EL (cell line): ENCODE measurements at regions not wholly inside any gene's neighbourhood (a gene's known extent, or its start where the extent isn't known, plus 50 kb on each side); places are given as distances from the start of the nearest gene placed in this dataset.

Experiments used
- DNase-seq: peaks from one replicate; pipeline ENCODE4 v3.0.0-alpha.2; 2016

DNA sequence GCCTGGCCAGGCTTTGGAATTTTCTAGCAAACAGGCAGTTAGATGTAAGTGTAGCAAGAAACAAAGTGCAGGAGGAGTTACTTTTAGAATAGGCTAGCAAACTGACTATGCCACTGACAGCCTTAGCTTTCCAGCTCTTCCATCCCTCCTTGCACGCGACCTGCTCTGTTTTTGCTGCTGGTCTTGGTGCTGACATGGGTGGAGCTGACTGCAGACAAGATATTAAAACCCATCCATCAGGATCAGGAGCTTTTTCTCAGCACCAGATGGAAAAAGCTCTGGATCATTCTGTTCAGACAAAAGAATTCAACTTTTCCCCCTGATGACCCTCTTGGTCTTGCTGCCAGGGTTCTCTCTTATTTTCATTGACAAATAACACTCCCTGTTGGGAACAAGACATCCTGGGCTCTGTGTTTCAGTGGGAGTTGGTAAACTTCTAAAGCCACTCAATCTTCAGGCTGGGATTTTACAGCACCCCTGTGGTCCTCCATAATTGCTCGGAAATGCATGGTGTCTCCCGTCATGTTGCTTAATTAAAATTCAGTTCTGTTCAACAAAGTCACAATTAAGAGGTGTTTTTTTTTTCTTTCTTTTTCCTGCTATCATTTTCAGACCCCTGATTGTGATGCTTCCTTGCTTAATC is 240.0 kb upstream of the LARGE1 start:
- DNase-seq, result no peak

DNA sequence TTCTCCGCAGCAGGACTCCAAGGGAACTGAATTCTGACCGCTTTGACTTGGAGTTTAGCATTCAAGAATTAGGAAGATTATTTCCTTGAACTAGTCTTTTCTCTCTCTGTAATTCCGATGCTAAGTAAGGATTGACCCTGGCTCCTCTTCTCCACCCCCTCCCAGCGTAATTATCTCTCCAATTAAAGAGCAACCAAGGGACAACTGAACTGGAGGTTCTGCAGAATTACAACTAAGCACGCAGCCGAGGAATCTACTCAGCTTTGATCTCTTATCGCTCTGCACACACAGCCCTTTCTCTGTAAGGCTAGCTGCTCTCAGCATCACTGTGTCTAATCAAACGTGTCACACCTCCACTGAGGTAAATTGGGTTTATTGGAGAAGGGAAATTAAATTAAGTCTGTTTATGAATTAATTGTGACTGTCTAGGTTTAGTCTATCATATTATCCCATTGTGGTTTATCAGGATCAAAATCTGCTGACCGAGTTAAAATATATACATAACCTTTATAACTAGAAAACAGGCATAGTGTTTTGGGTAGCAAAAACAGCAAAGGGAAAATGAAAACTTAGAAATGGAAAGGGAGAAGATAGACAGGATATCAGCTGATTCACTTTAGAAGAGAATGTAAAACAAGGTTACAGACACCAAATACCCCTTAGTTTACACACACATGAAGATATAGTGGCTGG is 241.3 kb upstream of the LARGE1 start:
- DNase-seq, result no peak

DNA sequence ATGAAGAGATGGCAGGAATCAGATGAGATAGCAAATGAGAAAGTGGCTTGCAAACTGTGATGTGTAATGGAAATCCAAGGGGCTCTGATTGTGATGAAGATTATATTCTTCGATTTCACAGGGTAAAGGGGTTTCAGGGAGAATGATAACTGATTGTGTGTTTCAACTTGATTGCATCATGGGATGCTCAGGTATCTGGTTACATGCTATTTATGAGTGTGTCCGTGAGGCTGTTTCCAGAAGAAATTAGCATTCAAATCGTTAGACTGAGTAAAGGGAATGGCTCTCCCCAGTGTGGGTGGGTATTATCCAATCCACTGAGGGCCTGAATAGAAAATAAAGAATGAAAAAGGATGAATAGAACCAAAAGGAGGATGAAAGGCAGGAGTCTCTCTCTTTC is 278.7 kb upstream of the LARGE1 start:
- DNase-seq, result no peak

DNA sequence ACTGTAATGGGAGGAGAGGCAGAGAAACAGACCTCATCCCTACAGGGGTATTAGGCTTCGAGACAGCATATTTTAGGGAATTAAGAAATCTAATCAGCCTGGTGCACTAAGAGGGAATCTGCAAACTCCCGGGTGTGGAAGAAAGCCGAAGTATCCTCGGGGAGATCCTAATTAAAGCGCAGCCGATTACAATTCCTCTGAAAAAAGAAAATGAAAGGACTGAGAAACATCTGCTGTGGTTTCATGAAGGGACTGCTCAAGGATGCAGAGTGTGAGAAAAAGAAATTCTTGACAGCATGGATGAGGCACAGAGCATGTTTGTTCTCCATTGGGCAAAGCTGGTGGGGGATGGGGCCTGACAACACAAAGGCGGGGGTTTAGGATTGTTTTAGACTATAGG is 290.0 kb upstream of the LARGE1 start:
- DNase-seq, result no peak

DNA sequence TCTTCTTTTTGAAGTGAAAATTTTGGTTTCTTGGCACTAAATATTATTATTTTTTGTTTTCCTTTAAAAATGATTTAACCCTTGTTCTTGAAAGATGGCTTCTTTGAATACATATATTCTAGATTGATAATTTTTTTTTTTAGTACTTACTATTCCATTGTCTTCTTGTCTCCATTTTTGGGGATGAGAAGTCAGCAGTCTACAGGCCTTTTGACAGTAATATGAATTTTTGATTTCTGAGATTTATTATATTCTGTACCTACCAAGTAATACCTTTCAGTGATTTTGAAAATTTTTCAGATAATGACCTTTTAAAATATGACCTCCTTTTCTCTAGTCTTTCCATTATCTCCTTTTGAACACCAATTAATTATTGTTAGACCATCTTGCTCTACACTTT is 294.1 kb upstream of the LARGE1 start:
- no peak for DNase-seq

DNA sequence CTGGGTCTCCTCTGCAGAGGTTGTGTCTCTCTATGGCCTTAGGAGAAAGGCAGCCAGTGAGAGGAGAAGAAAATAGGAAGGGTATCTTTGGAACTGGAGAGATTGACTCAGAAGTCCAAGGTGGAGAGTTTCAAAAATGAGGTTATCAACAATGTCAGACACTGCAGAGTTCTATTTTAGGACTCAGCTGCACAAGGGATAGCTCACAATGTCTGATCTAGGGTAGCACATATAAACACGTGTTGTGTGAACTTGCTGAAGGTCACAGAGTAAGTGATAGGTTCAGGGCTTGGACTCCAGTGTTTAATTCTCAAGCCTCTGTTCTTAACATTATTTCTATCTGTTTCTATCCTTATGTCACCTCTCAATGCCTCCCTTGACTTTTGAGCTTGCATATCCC is 305.0 kb upstream of the LARGE1 start:
- no peak for DNase-seq

DNA sequence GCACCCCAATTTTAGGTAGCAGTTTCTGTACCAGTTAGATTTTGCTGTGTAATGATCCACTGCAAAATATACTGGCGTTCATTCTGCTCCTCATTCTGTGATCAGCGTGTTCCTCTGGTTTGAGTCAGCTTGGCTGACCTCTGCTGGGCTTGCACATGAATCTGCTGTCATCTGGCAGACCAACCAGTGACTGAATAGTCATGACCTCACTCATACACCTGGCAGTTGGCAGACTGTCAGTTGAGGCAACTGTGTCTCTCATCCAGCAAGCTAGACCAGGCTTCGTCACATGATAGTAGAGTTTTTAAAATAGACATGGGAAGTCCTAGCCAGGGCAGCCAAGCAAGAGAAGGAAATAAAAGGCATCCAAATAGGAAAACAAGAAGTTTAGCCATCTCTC is 316.3 kb upstream of the LARGE1 start:
- DNase-seq, result no peak

DNA sequence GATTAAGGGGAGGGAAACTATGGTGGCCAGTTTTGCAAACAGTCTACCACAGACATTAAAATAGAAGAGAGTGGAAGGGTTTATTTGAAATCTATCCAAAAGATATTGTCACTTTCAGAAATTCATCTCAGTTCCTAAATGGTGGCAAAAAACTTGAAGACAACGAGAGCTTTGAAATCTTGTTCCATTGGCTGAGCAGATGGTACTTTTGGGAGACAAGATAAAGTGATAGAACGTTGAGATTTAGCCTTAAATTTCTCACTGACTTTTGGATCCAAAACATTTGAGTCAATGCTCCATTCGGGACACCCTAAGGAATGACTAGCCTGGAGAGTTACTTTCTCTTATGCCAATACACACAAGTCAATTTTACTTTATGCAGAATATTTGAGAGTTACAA is 319.1 kb upstream of the LARGE1 start:
- no peak for DNase-seq

DNA sequence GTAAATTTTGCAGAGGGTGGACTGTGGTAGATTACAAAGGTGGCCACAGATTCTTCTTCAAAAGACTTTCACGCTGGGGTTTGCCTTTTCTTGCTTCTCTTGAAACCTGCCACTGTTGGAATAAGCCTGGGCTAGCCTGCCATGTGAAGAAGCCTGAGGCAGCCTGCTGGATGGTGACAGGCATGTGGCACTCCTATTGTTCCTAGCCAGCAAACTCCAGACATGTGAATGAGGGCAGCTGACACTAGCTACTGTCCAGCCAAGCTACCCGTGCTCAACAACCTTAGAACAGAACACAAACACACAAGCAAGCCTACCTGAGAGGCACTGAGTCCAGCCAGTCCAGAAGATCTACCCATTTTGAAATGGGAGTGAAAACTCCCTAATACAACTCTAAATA is 322.7 kb upstream of the LARGE1 start:
- no peak for DNase-seq

DNA sequence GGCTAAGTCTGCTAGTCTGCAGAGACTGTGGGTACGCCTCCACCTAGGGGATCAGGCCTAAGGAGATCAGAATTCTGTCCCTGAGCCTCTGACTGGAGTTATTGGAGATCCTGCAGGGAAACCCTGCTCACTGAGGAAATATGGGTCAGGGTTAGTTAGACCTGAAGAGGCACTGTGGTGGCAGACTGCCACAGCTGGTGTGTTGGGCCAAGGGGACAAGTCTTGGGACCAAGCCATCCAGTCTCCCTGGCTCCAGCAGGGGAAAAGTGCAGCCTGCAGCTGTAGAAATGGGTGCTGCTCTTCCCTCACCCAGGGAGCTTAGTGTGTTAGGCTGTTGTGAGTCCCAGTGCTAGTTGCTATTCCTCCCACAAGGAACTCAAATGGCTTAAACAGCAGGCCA is 334.8 kb upstream of the LARGE1 start:
- no peak for DNase-seq

DNA sequence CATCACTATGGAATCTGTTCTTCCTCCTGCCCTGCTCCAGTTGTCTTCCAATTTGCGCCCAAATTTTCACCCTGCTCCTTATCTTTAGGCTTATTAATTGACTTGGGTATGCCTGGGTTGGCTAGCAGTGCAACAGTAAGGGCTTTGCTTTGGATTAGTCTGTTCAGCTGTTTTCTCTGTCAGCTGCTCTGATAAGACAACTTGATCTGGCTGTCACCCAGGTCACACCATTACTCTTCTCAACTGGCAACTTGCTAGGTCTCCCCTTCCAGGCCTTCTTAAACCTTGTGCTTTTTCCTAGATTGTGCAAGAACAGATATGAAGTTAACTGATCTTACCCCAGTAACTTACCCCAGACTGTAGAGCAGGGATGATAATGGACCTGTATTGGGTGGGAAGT is 357.8 kb upstream of the LARGE1 start:
- no peak for DNase-seq

DNA sequence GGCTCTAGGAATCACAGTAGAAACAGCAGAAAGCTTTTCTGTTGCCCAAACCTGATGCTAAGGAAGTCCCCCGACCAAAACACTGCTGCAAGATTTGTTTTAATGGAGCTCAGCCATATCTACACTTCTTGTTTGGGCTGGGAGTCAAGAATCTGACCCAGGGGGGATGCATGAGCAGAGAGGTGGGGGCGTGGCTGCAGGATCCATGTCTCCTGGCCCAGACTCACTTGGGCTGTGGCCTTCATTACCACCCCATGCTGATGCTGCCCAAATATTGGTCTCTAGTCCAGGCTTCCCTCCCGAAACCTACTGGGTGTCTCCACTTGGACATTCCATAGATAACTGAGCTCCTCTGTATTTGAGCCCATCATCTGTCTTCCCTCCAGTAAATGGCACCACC is 361.5 kb upstream of the LARGE1 start:
- no peak for DNase-seq

DNA sequence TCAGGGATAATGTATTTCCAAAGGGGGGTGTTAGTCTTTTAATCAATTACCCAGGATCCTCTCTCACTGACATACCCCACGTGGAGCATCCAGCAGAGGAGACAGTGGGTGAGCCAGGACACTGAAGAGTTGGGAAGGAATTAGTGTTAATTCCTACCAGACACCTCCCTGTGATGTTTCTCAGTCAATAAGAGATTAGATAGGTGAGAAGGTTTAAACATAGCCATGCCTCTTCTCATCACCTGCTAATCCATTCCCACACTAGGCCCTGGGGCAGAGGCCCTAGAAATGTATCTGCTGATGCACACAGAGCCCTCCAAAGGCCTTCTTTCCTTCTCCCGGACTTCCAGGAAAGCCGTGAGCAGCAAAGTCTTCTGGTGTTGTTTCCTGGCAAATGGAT is 363.6 kb upstream of the LARGE1 start:
- DNase-seq, result no peak

DNA sequence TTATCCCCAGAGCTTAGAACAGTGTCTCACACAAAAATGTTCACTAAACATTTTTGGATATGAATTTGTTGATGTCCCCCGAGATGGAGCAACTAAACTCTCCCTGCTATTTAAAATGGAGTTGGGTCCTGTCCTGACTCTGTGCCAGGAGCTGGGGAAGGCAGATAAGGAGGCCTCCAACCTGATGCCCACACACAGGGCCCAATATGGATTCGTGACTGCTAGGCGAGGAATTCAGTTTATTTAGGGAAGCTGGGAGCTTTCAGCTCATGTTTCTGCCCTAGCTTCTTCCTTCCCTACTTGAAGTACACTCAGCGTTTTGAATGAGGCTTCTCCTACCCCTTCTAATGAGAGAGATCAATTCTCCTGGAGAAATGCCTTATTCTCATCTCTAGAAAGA is 373.0 kb upstream of the LARGE1 start:
- DNase-seq, result no peak

DNA sequence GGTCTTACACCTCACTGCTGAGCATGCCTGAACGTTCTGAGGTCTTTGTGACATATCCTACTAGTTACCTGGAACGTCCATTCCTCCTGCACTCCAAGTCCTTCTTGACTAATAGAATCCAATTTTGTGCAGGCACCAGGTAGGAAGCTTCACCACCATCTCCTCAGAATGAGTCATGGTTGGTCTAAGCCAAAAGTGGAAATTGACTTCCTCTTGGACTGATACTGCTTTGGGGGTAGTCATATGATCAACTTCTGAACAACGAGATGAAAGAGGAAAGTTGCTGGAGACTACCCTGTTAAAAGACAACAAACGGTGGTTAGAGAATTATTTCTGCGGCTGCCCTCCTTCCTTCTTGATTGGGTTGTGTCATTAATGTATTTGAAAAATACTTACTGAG is 374.2 kb upstream of the LARGE1 start:
- no peak for DNase-seq

DNA sequence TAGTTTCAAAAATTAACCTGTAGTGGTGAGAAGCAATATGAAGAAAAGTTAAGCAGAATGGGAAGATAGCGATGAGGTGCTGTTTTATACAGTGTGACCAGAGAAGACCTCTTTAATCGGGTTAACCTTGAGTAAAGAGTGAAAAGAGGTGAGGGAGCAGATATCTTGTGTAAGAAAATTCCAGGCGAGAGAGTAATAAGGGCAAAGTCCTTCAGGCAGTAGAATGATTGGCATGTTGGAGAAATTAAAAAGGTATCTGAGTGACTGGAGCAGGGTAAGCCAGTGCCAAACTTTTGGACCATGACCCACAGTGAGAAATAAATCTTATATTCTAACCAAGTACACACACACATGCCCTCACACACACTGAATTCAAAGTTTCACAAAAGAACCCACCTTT is 374.7 kb upstream of the LARGE1 start:
- no peak for DNase-seq

DNA sequence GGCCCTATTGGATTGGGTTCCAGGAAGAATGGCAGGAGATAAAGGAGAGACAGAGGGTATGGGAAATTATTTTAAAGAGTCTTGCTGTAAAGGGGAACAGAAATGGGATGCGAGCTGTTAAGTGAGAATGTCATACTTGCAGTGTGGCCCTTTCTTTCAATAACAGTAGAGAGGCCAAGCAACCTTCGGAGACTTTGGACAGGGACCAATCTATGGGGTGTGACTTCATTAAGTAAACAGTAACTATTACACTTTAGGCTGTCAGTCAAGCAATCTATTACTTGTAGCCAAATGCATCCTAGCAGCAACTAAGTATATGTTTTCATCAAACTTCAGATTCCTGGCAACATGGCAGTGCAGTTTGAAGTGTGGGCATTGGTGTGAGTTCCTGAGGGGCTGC is 376.2 kb upstream of the LARGE1 start:
- no peak for DNase-seq

DNA sequence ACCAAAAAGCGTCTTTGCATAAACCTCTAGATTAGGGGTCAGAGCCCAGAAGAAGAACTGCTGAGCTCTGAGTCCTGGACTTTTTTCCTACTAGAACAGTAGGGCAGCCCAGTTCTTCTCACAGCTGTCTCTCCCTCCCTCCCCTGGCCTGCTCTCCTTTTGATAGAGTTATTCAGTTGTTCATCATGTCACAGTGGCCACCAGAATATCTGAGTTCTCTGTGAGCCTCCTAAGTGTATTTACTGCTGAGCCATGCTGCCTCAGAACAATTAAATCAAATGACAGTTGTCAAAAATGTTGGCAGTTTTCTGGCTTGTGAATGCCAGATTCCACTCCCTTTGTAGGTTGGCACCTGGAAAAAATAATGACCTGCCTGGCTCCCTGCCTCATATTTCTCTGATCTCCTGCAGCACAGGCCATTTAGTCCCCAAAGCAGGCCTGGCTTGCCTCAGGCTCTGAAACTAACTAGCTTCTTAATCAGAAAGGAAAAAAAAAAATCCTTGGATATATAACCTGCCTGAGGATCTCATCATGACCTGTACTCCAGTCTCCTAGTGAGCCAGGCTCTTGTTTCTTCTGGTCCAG is 377.4 kb upstream of the LARGE1 start:
- no peak for DNase-seq

DNA sequence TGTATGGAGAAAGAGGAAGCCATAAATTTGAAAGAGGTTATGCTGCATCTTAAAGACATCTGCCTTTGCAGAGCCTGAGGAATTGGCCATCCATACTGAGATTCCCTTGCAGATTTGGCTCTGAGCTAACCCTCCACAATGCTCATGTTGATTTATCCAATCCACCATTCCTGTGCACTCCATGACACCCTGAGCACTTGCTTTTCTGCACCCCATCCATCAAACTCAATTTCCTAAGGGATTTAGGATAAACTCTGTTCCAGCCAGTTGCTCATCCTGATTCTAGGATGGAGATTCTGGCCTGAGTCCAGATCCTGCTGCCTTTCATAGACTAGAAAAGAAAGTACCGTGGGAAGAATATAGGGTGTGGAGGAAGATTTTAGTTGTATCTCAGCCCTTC is 379.2 kb upstream of the LARGE1 start:
- DNase-seq, result no peak

DNA sequence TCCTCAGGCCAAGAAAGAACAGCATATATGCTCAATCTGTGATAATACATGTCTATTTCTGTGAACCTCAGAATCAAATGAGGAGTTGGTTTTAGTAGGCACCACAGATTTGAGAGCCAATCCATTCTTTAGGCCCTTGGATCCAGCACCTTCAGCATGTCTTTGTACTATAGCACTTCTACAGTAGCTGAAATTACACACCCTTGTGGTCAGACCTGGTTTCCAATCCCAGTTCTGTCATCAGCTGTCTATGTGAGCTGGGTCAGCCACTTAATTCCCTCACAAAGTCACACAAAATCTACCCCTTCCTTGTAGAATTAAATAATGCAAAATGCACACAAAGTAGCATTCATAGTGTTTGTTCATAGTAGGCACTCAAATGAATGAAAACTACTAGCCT is 381.3 kb upstream of the LARGE1 start:
- DNase-seq, result no peak

DNA sequence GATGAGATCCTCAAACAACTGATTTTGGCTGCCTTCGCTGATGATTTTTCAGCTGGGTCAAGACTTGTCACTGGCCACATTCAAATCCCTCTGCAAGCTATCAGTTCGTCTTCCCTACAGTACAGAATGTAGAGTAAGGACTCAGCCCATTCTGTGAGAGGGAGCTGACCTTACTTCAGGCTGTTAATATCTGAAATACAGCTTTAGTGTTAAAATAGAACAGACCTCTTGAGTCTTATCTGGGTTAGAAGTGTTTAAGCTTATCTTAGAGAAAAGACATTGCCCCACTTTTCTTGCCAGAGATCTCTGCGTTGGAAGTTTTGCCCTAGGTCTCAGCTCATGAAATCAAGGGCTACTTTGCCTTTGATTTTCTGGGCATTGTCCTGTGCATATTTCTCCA is 383.4 kb upstream of the LARGE1 start:
- DNase-seq, result no peak

DNA sequence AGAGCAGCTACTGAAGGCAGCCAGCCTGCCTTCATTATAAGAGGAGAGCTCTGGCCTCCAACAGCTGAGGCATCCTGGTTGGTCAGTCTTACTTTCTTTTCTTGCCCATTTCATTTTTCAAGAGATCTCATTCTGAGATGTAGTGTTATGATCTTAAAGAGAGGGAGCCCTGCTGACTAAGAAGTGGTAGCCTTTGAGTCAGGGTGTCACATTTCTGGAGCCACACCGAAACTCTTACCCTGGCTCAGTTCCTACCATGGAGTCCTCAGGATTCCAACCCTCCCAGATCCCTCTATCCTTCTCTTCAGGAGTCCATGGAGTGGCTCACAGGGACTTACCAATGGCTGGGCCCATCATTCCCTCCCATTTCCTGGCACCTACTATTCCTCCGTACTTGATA is 386.1 kb upstream of the LARGE1 start:
- no peak for DNase-seq

DNA sequence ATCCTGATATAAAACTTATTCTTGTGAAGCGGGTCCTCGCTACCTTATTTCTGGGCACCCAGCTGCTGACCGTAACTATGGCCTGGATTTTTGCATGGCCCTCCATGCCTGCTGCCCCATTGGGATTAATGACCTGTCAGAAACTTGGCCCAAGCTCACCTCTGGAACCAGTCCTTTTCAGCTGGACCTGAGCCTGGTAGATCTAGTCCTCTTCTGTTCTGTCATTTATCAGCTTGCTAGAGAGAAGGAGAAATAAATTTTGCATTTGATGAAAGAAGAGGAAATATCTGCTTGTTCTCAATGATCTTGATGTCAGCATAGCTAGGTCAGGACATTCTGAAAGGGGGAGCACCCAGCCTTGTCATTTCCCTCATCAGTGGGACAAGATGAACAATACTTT is 387.8 kb upstream of the LARGE1 start:
- no peak for DNase-seq

DNA sequence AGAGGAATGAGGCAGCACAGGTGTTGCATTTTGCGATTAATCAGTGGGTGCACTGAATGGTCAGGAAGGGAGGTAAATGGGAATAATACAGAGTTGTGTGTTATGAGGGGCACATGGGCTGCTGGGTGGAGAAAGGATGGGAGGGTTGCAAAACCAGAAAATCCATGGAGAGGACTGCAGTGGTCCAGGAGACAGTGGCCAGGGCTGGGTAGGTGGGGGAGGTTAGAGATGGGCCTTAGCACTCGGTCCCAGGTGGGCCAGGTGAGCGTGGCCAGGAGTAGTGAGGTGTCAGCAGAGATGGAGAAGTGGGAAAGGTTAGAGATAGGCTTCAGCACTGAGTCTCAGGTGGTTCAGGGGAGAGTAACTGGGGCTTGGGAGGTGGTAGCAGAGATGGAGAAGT is 399.1 kb upstream of the LARGE1 start:
- DNase-seq, result no peak

DNA sequence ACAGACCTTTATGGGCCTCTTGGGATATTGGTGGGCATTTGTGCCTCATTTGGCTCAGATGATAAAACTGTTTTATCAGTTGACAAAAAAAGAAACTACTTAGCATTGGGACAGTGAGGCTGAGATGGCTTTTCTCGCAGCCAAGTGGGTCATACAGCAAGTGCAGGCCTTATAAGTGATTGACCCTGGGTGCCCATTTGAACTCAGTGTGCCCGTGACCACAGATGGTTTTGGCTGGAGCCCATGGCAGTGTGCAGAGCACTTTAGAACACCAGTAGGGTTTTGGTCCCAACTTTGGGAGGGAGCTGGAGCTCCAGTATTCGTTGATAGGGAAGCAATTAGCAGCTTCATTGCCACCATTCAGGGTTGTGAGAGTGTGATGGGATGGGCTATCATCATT is 404.5 kb upstream of the LARGE1 start:
- DNase-seq, result no peak
